ENCODE measurements at regions not wholly inside any gene's neighbourhood (a gene's known extent, or its start where the extent isn't known, plus 50 kb on each side); places are given as distances from the start of the nearest gene placed in this dataset.

DNA sequence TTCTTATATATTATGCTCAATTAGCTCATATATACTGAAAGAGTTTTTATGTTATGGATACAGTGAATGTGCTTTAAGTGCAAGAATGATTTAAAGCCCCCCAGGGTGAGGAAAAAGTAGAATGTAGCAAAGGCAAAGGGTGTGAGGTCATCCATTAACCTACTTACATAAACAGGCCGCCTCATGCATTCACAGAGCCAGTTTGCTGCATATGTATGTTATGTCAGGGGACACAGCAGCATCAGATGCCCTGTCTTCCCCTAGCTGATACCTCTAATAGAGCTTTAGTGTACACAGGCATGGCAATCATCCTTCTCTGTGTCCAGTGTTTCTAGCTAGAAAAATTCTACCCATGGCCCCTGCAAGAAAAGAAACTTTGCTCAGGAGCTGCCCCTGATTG, 187.8 kb upstream of the FSHR start:
- 87% methylated on average over 1 of the region's 1 CpG for WGBS
- no peak overlapping the region for H3K27ac ChIP-seq
- H3K4me1 ChIP-seq: no peaks in the 10 kb centered on the region
- TF ChIP-seq POLR2A (IDR thresholded peaks at IDR 0.05) (no peak), POLR2AphosphoS5 (IDR thresholded peaks at IDR 0.05) (no peak), EP300 (IDR thresholded peaks at IDR 0.05) (no peak)
- TF ChIP-seq, protein P1, sequence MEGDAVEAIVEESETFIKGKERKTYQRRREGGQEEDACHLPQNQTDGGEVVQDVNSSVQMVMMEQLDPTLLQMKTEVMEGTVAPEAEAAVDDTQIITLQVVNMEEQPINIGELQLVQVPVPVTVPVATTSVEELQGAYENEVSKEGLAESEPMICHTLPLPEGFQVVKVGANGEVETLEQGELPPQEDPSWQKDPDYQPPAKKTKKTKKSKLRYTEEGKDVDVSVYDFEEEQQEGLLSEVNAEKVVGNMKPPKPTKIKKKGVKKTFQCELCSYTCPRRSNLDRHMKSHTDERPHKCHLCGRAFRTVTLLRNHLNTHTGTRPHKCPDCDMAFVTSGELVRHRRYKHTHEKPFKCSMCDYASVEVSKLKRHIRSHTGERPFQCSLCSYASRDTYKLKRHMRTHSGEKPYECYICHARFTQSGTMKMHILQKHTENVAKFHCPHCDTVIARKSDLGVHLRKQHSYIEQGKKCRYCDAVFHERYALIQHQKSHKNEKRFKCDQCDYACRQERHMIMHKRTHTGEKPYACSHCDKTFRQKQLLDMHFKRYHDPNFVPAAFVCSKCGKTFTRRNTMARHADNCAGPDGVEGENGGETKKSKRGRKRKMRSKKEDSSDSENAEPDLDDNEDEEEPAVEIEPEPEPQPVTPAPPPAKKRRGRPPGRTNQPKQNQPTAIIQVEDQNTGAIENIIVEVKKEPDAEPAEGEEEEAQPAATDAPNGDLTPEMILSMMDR (IDR thresholded peaks at IDR 0.05): no peak
- DNase-seq (ENCODE audit: low spot score in 2 of 2): no peak
- no peaks in the 10 kb centered on the region for H3K36me3 ChIP-seq
- no peak overlapping the region for H3K4me3 ChIP-seq
- H3K9me3 ChIP-seq: no peaks in the 10 kb centered on the region
- H3K27me3 ChIP-seq: no peaks in the 10 kb centered on the region

DNA sequence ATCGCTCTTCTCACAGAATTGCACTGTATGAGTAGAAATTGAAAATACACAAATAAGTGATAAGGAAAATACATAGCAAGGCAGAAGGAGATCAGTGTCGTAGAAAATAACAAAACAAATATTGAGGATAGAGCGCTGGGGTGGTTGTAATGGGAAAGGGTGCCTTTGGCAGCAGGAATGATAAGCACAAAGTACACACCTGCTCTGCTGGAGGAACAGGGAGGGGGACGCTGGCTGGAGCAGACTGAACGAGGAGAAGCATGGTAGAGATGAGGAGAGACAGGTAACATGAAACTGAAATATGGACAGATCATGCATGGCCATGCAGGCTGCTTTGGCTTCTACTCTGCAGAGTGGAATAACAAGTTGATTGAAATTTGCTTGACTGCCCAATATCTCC, 181.2 kb upstream of the FSHR start:
- Histone ChIP-seq H3K4me1 (no peaks in the 10 kb centered on the region), H3K4me3 (no peak overlapping the region), H3K36me3 (no peaks in the 10 kb centered on the region), H3K27me3 (no peaks in the 10 kb centered on the region), H3K9me3 (no peaks in the 10 kb centered on the region), H3K27ac (no peak overlapping the region)
- DNase-seq (ENCODE audit: low spot score in 2 of 2): no peak
- TF ChIP-seq, protein P1 (IDR thresholded peaks at IDR 0.05): no peak
- 84% methylated on average over 5 of the region's 5 CpGs for WGBS

DNA sequence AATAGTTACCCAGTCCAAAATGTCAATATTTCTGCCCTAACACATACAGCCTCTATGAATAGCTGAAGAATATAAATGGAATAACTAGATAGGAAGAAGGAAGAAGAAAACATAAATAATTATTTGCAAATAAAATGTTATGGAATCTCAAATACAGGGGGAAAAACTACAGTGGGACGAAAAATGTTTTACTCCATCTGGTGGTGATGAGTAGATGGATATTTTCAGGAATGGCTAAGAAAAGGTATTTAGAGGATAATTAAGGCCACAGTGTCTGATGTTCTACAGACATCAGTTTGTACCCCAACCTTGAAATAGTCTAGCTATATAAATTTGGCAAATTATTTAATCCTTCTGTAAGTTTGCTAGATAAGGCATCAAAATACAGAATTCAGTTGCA, 178.1 kb upstream of the FSHR start:
- no peak for DNase-seq (ENCODE audit: low spot score in 2 of 2)
- no peaks in the 10 kb centered on the region for H3K27me3 ChIP-seq
- H3K9me3 ChIP-seq: no peaks in the 10 kb centered on the region
- no peak overlapping the region for H3K4me3 ChIP-seq
- H3K36me3 ChIP-seq: no peaks in the 10 kb centered on the region
- no peaks in the 10 kb centered on the region for H3K4me1 ChIP-seq
- 79% methylated on average over 1 of the region's 1 CpG for WGBS
- TF ChIP-seq POLR2A (IDR thresholded peaks at IDR 0.05) (no peak), EP300 (IDR thresholded peaks at IDR 0.05) (no peak), POLR2AphosphoS5 (IDR thresholded peaks at IDR 0.05) (no peak)
- TF ChIP-seq, protein P1 (IDR thresholded peaks at IDR 0.05): no peak
- no peak overlapping the region for H3K27ac ChIP-seq

DNA sequence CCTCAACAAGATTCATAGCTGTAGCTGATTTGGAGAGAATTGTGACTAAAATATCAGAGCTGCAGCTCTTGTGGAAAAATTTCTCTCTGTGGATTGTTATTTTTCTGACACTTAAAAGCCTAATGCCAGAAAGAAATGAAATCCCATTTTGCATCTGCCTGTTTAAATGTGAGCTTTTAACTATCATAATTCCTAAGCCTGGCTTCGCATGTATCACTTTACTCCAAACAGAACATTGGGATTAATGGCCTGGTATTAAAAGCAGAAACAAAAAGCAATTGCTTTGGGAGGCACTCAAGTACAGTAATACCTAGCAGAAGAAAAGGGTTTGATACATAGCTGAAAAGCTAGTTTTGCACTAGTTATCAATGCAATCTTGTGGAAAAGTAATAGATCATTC, 164.2 kb upstream of the FSHR start:
- H3K36me3 ChIP-seq: no peaks in the 10 kb centered on the region
- TF ChIP-seq POLR2A (IDR thresholded peaks at IDR 0.05) (no peak), EP300 (IDR thresholded peaks at IDR 0.05) (no peak), POLR2AphosphoS5 (IDR thresholded peaks at IDR 0.05) (no peak)
- TF ChIP-seq, protein P1 (IDR thresholded peaks at IDR 0.05): no peak
- no peaks in the 10 kb centered on the region for H3K4me1 ChIP-seq
- peaks cover 15% of the 10 kb centered on the region for H3K9me3 ChIP-seq
- DNase-seq (ENCODE audit: low spot score in 2 of 2): no peak
- no peak overlapping the region for H3K27ac ChIP-seq
- H3K4me3 ChIP-seq: no peak overlapping the region
- WGBS: 64% methylated on average over 1 of the region's 1 CpG
- no peaks in the 10 kb centered on the region for H3K27me3 ChIP-seq

DNA sequence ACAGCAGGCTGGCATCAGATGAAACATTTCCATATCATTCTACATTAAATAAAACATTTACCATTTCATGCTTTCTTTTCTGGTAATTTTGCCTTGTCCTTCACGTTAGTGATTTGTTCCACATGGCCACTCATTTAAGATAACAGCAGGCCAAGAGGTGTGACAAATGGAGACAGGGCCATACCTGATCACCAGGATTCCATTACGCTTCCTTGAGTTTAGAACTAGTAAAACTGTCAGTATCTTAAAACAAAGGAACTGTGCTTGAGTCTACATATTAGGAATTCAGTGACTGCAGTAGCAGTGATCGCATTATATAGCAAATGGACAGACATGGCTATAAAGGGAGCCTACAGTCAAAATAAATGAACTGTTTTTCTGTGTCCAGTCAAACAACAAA, 155.1 kb upstream of the FSHR start:
- no peak overlapping the region for H3K27ac ChIP-seq
- H3K27me3 ChIP-seq: no peaks in the 10 kb centered on the region
- WGBS: 86% methylated on average over 3 of the region's 3 CpGs
- no peak for DNase-seq (ENCODE audit: low spot score in 2 of 2)
- no peak overlapping the region for H3K4me3 ChIP-seq
- no peaks in the 10 kb centered on the region for H3K36me3 ChIP-seq
- TF ChIP-seq POLR2A (IDR thresholded peaks at IDR 0.05): no peak
- TF ChIP-seq POLR2AphosphoS5 (IDR thresholded peaks at IDR 0.05): no peak
- TF ChIP-seq, protein P1 (IDR thresholded peaks at IDR 0.05): no peak
- TF ChIP-seq EP300 (IDR thresholded peaks at IDR 0.05): no peak
- H3K9me3 ChIP-seq: no peaks in the 10 kb centered on the region
- H3K4me1 ChIP-seq: no peaks in the 10 kb centered on the region
